OCI-LY7 (cell line): ENCODE measurements at regions not wholly inside any gene's neighbourhood (a gene's known extent, or its start where the extent isn't known, plus 50 kb on each side); places are given as distances from the start of the nearest gene placed in this dataset.

Experiments
- BruUV-seq: library from RNA; stranded (reverse); fragments of 400-500 nt; replicated peaks from 2 replicates; lab custom pipeline; 2021; lab: Mats Ljungman, UMichigan
- CTCF ChIA-PET: fragments of 300-600 bp; sonication (Branson Sonifier 250); formaldehyde crosslinking; loops from one replicate; lab custom pipeline; 2022; ENCODE audit warnings: antibody characterized with exemption; ENCODE audit not compliant: unreplicated experiment; lab: Charles Lee
- POLR2A ChIA-PET: fragments of 300-600 bp; sonication (Branson Sonifier 250); formaldehyde crosslinking; loops from one replicate; lab custom pipeline; 2022; ENCODE audit warnings: antibody characterized with exemption; lab: Charles Lee
- DNase-seq: peaks from one replicate; pipeline ENCODE4 v3.0.0-alpha.2; 2015; ENCODE audit warnings: low spot score
- H2AFZ ChIP-seq: fragments of 200-600 bp; sonication (generic), shearing (Covaris generic); 2 replicates; pipeline ENCODE4 v1.6.1; 2014; ENCODE audit warnings: mild to moderate bottlenecking, antibody characterized with exemption, low read length, moderate library complexity
- H3K27ac ChIP-seq: fragments of 200-600 bp; sonication (generic); 2 replicates; pipeline ENCODE4 v1.5.1; 2014; ENCODE audit warnings: mixed run types, low read depth, mild to moderate bottlenecking, moderate library complexity, low read length, inconsistent platforms; ENCODE audit not compliant: poor library complexity, severe bottlenecking
- H3K36me3 ChIP-seq: fragments of 200-600 bp; sonication (generic); 2 replicates; pipeline ENCODE4 v1.6.1; 2014; ENCODE audit warnings: mild to moderate bottlenecking, antibody characterized with exemption, low read length, moderate library complexity, mixed read lengths; ENCODE audit not compliant: insufficient read depth
- H3K4me1 ChIP-seq: fragments of 200-600 bp; sonication (generic); 2 replicates; pipeline ENCODE4 v1.5.1; 2014; ENCODE audit warnings: mild to moderate bottlenecking, low read length; ENCODE audit not compliant: insufficient read depth, poor library complexity, severe bottlenecking
- H3K4me2 ChIP-seq: fragments of 200-600 bp; sonication (generic); 2 replicates; pipeline ENCODE4 v1.6.1; 2014; ENCODE audit warnings: mild to moderate bottlenecking, low read length
- H3K4me3 ChIP-seq: fragments of 200-600 bp; sonication (generic); 2 replicates; pipeline ENCODE4 v1.5.1; 2014; ENCODE audit warnings: mild to moderate bottlenecking, low read depth, low read length; ENCODE audit not compliant: poor library complexity, severe bottlenecking
- H3K79me2 ChIP-seq: fragments of 200-600 bp; sonication (generic); 2 replicates; pipeline ENCODE4 v1.6.1; 2016; ENCODE audit warnings: low read depth, mild to moderate bottlenecking, low read length, moderate library complexity, mixed read lengths; ENCODE audit not compliant: insufficient read depth
- H3K9me2 ChIP-seq: fragments of 200-600 bp; sonication (generic); 2 replicates; pipeline ENCODE4 v1.6.1; 2016; ENCODE audit warnings: mild to moderate bottlenecking, low read length, mixed read lengths; ENCODE audit not compliant: insufficient read depth
- H3K9me3 ChIP-seq: fragments of 200-600 bp; sonication (generic); 2 replicates; pipeline ENCODE4 v1.6.1; 2014; ENCODE audit warnings: mild to moderate bottlenecking, mixed run types, low read length, mixed read lengths
- H4K20me1 ChIP-seq: fragments of 200-600 bp; sonication (generic); 2 replicates; pipeline ENCODE4 v1.6.1; 2014; ENCODE audit warnings: mild to moderate bottlenecking, antibody characterized with exemption, low read length, moderate library complexity, mixed read lengths; ENCODE audit not compliant: insufficient read depth
- CTCF ChIP-seq: fragments of 200-600 bp; sonication (generic); conservative IDR thresholded peaks from 2 replicates; pipeline ENCODE4 v1.5.1; 2014; ENCODE audit warnings: mild to moderate bottlenecking, antibody characterized with exemption, low read length, moderate library complexity, mixed read lengths
- EZH2phosphoT487 ChIP-seq: fragments of 200-600 bp; sonication (generic); IDR thresholded peaks from 2 replicates; pipeline ENCODE4 v1.6.1; 2018; ENCODE audit warnings: low read depth, borderline replicate concordance, mild to moderate bottlenecking, mixed run types, antibody characterized with exemption, low read length, moderate library complexity, mixed read lengths
- intact Hi-C: fragments of 100-400 bp; cut with micrococcal nuclease; formaldehyde crosslinking; loops from one replicate; pipeline ENCODE4 v1.10.0; 2022; ENCODE audit not compliant: unreplicated experiment

- intact Hi-C loops, result no loop called here
Observed at GRCh38 chr7:114364151-114364550, 50.5 kb upstream of the FOXP2 start.

GRCh38 chr7:114363292-114363691 is 51.3 kb upstream of the FOXP2 start:
- H2AFZ ChIP-seq, result no peak overlapping the region
- CTCF ChIA-PET, result no interaction called here
- no peaks in the 10 kb centered on the region for H3K9me3 ChIP-seq
- H4K20me1 ChIP-seq, result no peaks in the 10 kb centered on the region
- H3K4me3 ChIP-seq, result no peak overlapping the region
- no peak for DNase-seq
- BruUV-seq, result no TSS peak
- no peak for TF ChIP-seq CTCF
- TF ChIP-seq EZH2phosphoT487, result no peak
- H3K4me1 ChIP-seq, result no peaks in the 10 kb centered on the region
- H3K4me2 ChIP-seq, result no peak overlapping the region
- no peaks in the 10 kb centered on the region for H3K9me2 ChIP-seq
- intact Hi-C loops, result no loop called here
- no peaks in the 10 kb centered on the region for H3K79me2 ChIP-seq
- no peaks in the 10 kb centered on the region for H3K36me3 ChIP-seq
- POLR2A ChIA-PET, result no interaction called here
- H3K27ac ChIP-seq, result no peak overlapping the region

More at GRCh38 chr7:114364151-114364550, 50.5 kb upstream of the FOXP2 start:
- no peak overlapping the region for H3K27ac ChIP-seq
- no peaks in the 10 kb centered on the region for H3K9me3 ChIP-seq
- POLR2A ChIA-PET, result interaction anchor here (0.7 kb wide), 1 partner anchor 31 kb away, joined by 3 read pairs; no protein-coding TSS in a partner anchor
- CTCF ChIA-PET, result no interaction called here
- H4K20me1 ChIP-seq, result no peaks in the 10 kb centered on the region
- H2AFZ ChIP-seq, result no peak overlapping the region
- H3K79me2 ChIP-seq, result no peaks in the 10 kb centered on the region
- DNase-seq, result no peak
- BruUV-seq, result no TSS peak
- H3K9me2 ChIP-seq, result no peaks in the 10 kb centered on the region
- TF ChIP-seq CTCF (no peak), EZH2phosphoT487 (no peak)
- no peak overlapping the region for H3K4me3 ChIP-seq
- H3K4me2 ChIP-seq, result no peak overlapping the region
- no peaks in the 10 kb centered on the region for H3K36me3 ChIP-seq
- no peaks in the 10 kb centered on the region for H3K4me1 ChIP-seq

DNA sequence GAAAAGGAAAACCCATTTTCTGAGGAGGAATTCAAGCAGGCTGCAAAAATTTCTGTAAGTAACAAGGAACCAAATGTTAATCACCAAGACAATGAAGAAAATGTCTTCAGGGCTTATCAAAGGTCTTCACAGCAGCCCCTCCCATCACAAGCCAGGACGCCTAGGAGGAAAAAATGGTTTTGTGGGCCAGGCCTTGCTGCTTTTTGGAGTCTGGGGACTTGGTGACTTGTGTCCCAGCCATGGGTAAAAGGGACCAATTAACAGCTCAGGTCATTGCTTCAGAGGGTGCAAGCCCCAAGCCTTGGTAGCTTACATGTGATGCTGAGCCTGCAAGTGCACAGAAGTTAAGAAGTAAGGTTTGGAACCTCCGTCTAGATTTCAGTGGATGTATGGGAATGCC is 55.7 kb upstream of the FOXP2 start:
- Histone ChIP-seq H3K27ac (no peak overlapping the region), H3K79me2 (no peaks in the 10 kb centered on the region), H3K4me1 (no peaks in the 10 kb centered on the region), H3K9me2 (no peaks in the 10 kb centered on the region), H3K36me3 (no peaks in the 10 kb centered on the region), H2AFZ (no peak overlapping the region), H3K4me3 (no peak overlapping the region), H3K4me2 (no peak overlapping the region), H4K20me1 (no peaks in the 10 kb centered on the region), H3K9me3 (no peaks in the 10 kb centered on the region)
- no TSS peak for BruUV-seq
- CTCF ChIA-PET, result no interaction called here
- no peak for DNase-seq
- TF ChIP-seq EZH2phosphoT487, result no peak
- no peak for TF ChIP-seq CTCF
- intact Hi-C loops, result no loop called here
- POLR2A ChIA-PET, result no interaction called here
